HG02973 (cell line): ENCODE measurements at regions not wholly inside any gene's neighbourhood (a gene's known extent, or its start where the extent isn't known, plus 50 kb on each side); places are given as distances from the start of the nearest gene placed in this dataset.

Experiments used
- ATAC-seq: cut with Tn5 transposase; IDR thresholded peaks from one replicate; pipeline ENCODE4 v1.9.1; 2021; ENCODE audit warnings: moderate library complexity; ENCODE audit not compliant: unreplicated experiment

GRCh38 chr6:156087487-156087886, 631.8 kb upstream of the NOX3 start:
- no peak for ATAC-seq

- no peak for ATAC-seq
These were observed 626.4 kb upstream of the NOX3 start for GRCh38 chr6:156082012-156082411.

DNA sequence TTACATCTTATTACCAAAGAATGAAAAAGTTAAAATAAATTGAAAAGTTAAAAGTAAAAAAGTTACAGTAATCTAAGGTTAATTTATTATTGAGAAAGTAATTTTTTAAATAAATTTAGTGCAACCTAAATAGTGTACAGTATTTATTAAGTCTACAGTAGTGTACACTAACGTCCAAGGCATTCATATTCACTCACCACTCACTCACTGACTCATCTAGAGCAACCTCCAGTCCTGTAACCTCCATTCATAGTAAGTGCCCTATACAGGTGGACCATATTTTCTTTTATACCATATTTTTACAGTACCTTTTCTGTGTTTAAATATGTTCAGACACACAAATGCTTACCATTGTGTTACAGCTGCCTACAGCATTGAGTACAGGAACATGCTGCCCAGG, 624.7 kb upstream of the NOX3 start:
- no peak for ATAC-seq

DNA sequence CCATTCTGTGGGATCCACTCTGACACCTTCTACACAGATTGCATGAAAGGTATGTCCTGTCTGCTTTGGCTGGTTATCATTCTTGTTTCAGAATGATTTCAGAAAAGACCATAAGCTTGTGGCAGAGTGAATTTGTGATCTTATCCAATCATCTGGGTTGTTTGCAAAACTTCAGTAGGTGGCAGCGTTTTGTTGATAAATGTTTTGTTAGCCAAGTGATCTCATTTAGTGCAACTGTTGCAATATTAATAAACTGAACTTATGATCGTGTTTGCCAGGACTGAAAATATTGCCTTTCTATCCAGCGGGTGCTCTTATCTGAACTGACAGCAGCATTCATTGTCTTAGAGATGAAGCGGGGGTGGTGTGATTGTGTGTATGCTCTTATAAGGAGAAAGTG, 613.2 kb upstream of the NOX3 start:
- no peak for ATAC-seq

- no peak for ATAC-seq
These were observed 610.2 kb upstream of the NOX3 start for GRCh38 chr6:156065849-156066248.

DNA sequence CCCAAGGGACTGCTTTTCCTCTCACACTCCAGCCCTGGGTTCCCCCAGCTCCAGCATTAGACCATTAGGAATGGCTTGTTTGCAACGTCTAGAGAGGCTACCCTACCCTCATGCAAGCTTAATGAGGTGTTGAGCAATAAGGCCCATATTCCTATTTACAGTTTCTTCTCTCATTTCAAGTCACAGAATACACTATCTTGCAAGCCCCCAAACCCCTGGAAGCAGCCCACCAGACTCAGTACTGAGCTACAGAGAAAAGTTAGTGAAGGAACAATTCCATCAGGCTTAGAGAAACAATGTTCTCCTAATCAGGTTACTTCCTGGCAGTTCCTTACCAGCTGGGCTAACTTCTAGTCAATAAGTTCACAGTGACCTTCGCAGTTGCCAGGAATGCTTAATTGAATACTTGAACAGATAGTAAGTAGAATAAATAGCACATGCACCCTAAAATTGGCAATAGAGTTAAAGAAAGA, 606.5 kb upstream of the NOX3 start:
- no peak for ATAC-seq

DNA sequence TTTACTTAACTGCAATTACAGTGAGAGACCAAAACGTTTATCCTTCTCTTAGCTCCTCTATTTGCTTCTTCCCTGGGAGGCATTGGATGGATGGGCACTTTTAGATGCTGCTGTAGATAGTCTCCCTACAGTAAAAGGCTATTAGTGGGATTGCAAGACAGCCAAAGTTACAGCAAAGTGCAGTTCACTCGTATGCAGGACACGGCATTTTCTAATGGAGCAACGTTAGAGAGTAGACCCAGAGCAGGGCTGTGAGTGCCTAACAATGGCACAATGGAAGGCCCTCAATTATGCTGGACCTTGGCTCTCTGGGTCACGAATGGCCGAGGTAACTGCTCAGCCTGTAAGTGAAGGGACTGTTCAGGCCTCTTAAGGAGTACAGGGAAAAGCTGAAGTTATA, 605.8 kb upstream of the NOX3 start:
- no peak for ATAC-seq

GRCh38 chr6:156060013-156060412, 604.4 kb upstream of the NOX3 start:
- no peak for ATAC-seq

GRCh38 chr6:156058356-156058755, 602.7 kb upstream of the NOX3 start:
- ATAC-seq, result no peak

DNA sequence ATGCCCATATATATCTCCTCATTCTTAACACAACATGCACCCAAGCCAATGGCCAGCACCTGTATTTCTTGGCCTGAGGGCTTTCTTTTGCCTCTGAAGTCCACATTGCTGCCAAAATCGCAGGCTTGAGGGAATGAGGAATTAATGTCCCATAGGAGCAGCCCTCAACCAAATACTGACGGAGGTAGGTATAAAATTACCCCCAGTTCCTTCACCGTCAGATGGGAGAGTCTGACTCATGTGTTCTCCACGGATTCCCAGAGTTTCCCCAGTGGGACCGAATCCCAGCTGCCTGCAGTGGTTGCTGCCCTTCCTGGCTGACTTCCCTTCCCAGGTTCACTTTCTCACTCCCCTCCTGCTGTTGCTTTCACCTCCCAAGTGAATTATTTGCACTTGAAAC, 602.2 kb upstream of the NOX3 start:
- no peak for ATAC-seq

DNA sequence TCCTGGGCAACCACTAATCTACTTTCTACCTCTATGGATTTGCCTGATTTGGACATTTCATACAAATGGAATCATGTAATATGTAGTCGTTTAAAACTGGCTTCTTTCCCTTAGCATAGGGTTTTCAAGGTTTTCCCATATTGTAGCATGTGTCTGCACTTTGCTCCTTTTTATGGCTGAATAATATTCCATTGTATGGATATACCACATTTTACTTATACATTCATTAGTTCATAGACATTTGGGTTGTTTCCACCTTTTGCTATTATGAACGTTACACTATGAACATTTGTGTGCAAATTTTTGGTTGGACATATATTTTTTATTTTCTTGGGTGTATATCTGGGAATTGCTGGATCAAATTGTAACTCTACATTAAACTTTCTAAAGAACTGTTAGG, 600.4 kb upstream of the NOX3 start:
- ATAC-seq, result no peak

GRCh38 chr6:156053626-156054025, 598.0 kb upstream of the NOX3 start:
- no peak for ATAC-seq

DNA sequence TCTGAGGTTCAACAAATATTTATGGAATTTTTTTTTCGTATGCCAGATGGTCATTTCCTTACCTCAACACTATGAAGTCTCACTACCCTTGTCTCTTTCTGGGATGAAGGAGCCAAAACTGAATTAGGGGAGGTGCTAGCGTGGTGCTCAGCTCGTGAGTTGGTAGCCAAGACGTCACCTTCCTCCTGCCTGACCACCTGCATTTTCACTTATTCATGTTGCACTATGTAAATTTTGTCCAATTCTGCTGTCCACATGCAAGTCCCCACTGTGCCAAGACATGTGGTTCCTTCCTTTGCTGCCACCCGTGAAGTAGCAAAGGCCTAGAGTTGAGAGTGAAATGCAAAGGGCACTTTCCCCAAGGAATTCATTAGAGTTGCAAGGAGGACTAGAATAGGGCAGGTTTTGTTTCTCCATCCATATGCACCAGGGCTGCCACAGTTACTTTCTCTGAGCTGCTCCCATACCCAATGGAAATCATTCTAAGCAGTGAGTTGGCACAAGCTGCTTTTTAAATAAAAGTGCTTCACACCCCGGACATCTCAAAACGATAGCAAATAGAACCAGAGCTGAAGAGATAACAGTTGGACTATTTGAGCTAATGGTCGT, 591.3 kb upstream of the NOX3 start:
- no peak for ATAC-seq

GRCh38 chr6:156046268-156046665, 590.6 kb upstream of the NOX3 start:
- ATAC-seq, result no peak

GRCh38 chr6:156045401-156046267, 590.0 kb upstream of the NOX3 start:
- no peak for ATAC-seq

- ATAC-seq, result no peak
These were observed 578.0 kb upstream of the NOX3 start for GRCh38 chr6:156033598-156033997.

GRCh38 chr6:156031516-156031915, 575.9 kb upstream of the NOX3 start:
- no peak for ATAC-seq

DNA sequence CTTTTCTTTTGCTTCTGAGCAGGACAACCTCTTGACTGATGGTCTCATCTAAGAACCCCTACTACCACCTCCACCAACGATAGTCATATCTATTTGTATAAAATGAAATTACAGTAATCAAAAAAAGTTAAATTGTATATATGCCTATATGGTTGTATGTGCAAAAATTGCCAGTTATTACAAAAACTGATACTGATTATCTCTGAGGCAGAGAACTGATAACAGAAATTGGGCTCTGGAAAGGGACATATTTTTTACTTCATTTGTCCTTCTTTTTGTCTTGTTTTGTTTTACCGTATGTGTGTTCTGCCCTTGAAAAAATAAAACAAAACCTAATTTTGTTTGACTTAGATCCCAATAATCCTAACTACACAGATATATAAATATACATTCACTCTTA, 574.4 kb upstream of the NOX3 start:
- no peak for ATAC-seq

DNA sequence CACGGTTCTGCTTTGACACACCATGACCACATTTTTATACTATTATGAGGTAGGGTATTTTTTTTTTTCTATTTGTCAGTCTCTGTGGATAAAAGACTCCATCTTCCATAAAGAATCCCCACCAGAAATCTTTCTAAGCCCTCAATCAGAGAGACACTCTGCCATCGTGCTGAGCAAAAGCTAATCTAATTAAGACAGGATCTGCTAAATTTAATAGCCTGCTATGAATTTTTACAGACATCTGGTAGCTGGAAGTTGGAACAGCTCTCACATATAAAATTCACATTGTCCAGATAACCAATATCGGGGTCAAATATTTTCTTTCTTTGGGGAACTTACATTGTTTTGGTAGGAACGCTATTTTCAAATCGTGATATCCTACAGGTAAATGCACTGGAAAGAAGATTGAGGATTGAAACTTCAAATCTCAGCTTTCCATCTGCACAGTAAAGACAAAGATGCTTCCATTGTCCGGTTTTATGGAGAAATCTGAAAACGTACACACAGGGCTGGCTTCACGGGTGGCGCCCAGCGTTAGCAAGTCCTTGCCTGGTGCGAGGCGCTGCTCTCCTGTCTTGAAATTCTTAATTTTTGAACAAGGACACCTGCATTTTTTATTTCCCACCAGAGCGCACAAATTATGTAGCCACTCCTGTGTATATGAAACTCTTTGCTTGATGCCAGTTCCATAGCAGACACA, 573.8 kb upstream of the NOX3 start:
- ATAC-seq, result no peak

GRCh38 chr6:156028335-156029131, 572.9 kb upstream of the NOX3 start:
- ATAC-seq, result no peak

- no peak for ATAC-seq
These were observed 571.6 kb upstream of the NOX3 start for GRCh38 chr6:156027248-156027626.
